GM13977 (cell line): ENCODE measurements at regions not wholly inside any gene's neighbourhood (a gene's known extent, or its start where the extent isn't known, plus 50 kb on each side); places are given as distances from the start of the nearest gene placed in this dataset.

Source experiments
- DNase-seq: peaks from one replicate; pipeline ENCODE4 v3.0.0; 2012; ENCODE audit warnings: low spot score
- in situ Hi-C: fragments of 300-500 bp; cut with MboI; formaldehyde crosslinking; loops from one replicate; pipeline ENCODE4 v1.12.0; 2022; ENCODE audit warnings: low sequenced_read_pairs, low pct_unique_long_range_greater_than_20kb, mixed read lengths, inconsistent platforms; ENCODE audit not compliant: unreplicated experiment
- TF ChIP-seq, protein P1 (sequence below): IDR thresholded peaks from 2 replicates; pipeline ENCODE4 v1.5.1; 2012; ENCODE audit warnings: mild to moderate bottlenecking, control low read depth; ENCODE audit not compliant: insufficient read depth; ENCODE audit errors: extremely low read depth, missing control alignments

DNA sequence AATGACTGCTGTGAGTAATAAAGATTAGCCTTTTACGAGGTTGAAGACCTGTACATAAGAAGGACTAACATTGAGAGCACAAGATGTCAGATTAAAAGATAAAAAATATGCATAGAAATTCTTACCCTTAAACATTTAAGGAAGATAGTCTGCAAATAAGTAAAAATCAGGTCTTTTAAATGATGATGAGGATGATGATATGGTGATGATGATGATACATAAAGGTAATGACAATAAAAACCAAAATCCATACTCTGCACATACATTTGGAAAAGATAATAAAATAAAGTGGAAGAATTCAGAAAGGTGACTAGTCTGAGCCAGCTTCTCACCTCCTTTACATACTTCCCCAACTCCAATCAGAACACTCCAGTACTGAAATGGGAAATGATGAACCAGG lies 124.5 kb downstream of the PTCSC3 start:
- in situ Hi-C loops: loop anchor here (25.0 kb wide), 1 partner anchor 310 kb away; no protein-coding TSS in a partner anchor
- DNase-seq: no peak
- TF ChIP-seq, protein P1, sequence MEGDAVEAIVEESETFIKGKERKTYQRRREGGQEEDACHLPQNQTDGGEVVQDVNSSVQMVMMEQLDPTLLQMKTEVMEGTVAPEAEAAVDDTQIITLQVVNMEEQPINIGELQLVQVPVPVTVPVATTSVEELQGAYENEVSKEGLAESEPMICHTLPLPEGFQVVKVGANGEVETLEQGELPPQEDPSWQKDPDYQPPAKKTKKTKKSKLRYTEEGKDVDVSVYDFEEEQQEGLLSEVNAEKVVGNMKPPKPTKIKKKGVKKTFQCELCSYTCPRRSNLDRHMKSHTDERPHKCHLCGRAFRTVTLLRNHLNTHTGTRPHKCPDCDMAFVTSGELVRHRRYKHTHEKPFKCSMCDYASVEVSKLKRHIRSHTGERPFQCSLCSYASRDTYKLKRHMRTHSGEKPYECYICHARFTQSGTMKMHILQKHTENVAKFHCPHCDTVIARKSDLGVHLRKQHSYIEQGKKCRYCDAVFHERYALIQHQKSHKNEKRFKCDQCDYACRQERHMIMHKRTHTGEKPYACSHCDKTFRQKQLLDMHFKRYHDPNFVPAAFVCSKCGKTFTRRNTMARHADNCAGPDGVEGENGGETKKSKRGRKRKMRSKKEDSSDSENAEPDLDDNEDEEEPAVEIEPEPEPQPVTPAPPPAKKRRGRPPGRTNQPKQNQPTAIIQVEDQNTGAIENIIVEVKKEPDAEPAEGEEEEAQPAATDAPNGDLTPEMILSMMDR: no peak

- DNase-seq: no peak
- TF ChIP-seq, protein P1: no peak
- in situ Hi-C loops: no loop called here
These were observed 127.9 kb downstream of the PTCSC3 start for GRCh38 chr14:36048667-36049066.

- DNase-seq: no peak
- TF ChIP-seq, protein P1: no peak
- in situ Hi-C loops: no loop called here
These were observed 128.6 kb downstream of the PTCSC3 start for GRCh38 chr14:36047912-36048311.

DNA sequence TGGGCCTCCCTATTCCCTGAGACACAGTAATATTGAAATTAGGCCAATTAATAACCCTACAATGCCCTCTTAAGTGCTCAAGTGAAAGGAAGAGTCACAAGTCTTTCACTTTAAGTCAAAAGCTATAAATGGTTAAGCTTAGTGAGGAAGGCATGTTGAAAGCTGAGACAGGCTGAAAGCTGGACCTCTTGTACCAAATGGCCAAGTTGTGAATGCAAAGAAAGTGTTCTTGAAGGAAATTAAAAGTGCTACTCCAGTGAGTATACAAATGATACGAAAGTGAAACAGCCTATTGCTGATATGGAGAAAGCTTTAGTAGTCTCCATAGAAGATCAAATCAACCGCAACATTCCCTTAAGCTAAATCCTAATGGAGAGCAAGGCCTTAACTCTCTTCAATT lies 140.8 kb downstream of the PTCSC3 start:
- TF ChIP-seq, protein P1: no peak
- in situ Hi-C loops: no loop called here
- no peak for DNase-seq

GRCh38 chr14:36028665-36029064 lies 147.9 kb downstream of the PTCSC3 start:
- in situ Hi-C loops: no loop called here
- no peak for DNase-seq
- TF ChIP-seq, protein P1: no peak

- in situ Hi-C loops: no loop called here
- no peak for DNase-seq
- TF ChIP-seq, protein P1: peak; percentile 48
These were observed 148.3 kb downstream of the PTCSC3 start for GRCh38 chr14:36028218-36028617.

GRCh38 chr14:36027354-36027753 lies 149.2 kb downstream of the PTCSC3 start:
- TF ChIP-seq, protein P1: no peak
- in situ Hi-C loops: no loop called here
- DNase-seq: no peak
